Parathyroid adenoma (tissue), 2 donors: ENCODE measurements at regions not wholly inside any gene's neighbourhood (a gene's known extent, or its start where the extent isn't known, plus 50 kb on each side); places are given as distances from the start of the nearest gene placed in this dataset.

Experiments
- H2AFZ ChIP-seq: fragments of 300-600 bp; sonication (generic); one replicate; pipeline ENCODE4 v1.7.0; 2017; ENCODE audit warnings: antibody characterized with exemption, mild to moderate bottlenecking
- H3K27ac ChIP-seq: fragments of 300-600 bp; sonication (generic); one replicate; pipeline ENCODE4 v1.7.0; 2017
- H3K27me3 ChIP-seq: fragments of 300-600 bp; sonication (generic); one replicate; pipeline ENCODE4 v1.7.0; 2017; ENCODE audit warnings: low read length; ENCODE audit not compliant: control insufficient read depth, insufficient read depth
- H3K36me3 ChIP-seq: fragments of 300-600 bp; sonication (generic); one replicate; pipeline ENCODE4 v1.7.0; 2017; ENCODE audit warnings: low read length; ENCODE audit not compliant: control insufficient read depth, insufficient read depth
- H3K4me1 ChIP-seq: fragments of 300-600 bp; sonication (generic); one replicate; pipeline ENCODE4 v1.7.0; 2017; ENCODE audit warnings: control low read depth
- H3K4me2 ChIP-seq: fragments of 300-600 bp; sonication (generic); one replicate; pipeline ENCODE4 v1.7.0; 2017; ENCODE audit warnings: low read length
- H3K4me3 ChIP-seq: fragments of 300-600 bp; sonication (generic); one replicate; pipeline ENCODE4 v1.7.0; 2017; ENCODE audit warnings: low read depth, low read length
- H3K79me2 ChIP-seq: fragments of 300-600 bp; sonication (generic); one replicate; pipeline ENCODE4 v1.7.0; 2017; ENCODE audit warnings: control low read depth
- H3K9ac ChIP-seq: fragments of 300-600 bp; sonication (generic); one replicate; pipeline ENCODE4 v1.7.0; 2017; ENCODE audit warnings: mild to moderate bottlenecking
- H3K9me3 ChIP-seq: fragments of 300-600 bp; sonication (generic); one replicate; pipeline ENCODE4 v1.7.0; 2017; ENCODE audit warnings: low read length; ENCODE audit not compliant: control insufficient read depth
- TF ChIP-seq, protein P1 (sequence below): fragments of 300-600 bp; sonication (generic); IDR thresholded peaks from one replicate; pipeline ENCODE4 v1.7.0; 2017; ENCODE audit warnings: antibody characterized with exemption, mild to moderate bottlenecking
- donor health status: primary hyperparathyroidism.

GRCh38 chr19:30692181-30692811 lies 320.1 kb downstream of the ZNF536 start:
- TF ChIP-seq, protein P1, sequence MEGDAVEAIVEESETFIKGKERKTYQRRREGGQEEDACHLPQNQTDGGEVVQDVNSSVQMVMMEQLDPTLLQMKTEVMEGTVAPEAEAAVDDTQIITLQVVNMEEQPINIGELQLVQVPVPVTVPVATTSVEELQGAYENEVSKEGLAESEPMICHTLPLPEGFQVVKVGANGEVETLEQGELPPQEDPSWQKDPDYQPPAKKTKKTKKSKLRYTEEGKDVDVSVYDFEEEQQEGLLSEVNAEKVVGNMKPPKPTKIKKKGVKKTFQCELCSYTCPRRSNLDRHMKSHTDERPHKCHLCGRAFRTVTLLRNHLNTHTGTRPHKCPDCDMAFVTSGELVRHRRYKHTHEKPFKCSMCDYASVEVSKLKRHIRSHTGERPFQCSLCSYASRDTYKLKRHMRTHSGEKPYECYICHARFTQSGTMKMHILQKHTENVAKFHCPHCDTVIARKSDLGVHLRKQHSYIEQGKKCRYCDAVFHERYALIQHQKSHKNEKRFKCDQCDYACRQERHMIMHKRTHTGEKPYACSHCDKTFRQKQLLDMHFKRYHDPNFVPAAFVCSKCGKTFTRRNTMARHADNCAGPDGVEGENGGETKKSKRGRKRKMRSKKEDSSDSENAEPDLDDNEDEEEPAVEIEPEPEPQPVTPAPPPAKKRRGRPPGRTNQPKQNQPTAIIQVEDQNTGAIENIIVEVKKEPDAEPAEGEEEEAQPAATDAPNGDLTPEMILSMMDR, result no peak
- H2AFZ ChIP-seq, result peak overlapping the region; percentile 59
- H3K9ac ChIP-seq, result no peak overlapping the region
- no peaks in the 10 kb centered on the region for H3K9me3 ChIP-seq
- H3K4me3 ChIP-seq, result peak overlapping the region; percentile 15
- H3K27ac ChIP-seq, result no peak overlapping the region
- no peaks in the 10 kb centered on the region for H3K4me1 ChIP-seq
- H3K79me2 ChIP-seq, result no peaks in the 10 kb centered on the region
- no peaks in the 10 kb centered on the region for H3K36me3 ChIP-seq
- no peaks in the 10 kb centered on the region for H3K27me3 ChIP-seq
- H3K4me2 ChIP-seq, result peak overlapping the region; percentile 51

DNA sequence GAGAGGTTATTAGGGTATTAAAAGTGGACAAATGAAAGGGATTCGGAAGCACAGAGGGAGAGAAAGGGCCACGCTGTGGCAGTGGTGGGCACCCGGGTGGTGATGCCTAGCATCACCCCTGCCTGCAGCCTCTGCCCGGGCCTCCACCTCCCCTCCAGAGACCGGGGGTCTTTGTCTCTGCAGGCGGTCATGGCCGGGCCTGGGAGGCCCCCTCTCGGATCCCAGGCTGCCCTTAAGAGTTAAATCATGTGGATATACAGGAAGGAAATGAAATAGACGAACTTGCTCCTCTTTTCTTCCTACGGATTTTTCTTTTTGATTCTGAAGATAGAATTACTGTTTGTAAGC lies 319.6 kb downstream of the ZNF536 start:
- Histone ChIP-seq H3K9ac (no peak overlapping the region), H3K79me2 (no peaks in the 10 kb centered on the region)

DNA sequence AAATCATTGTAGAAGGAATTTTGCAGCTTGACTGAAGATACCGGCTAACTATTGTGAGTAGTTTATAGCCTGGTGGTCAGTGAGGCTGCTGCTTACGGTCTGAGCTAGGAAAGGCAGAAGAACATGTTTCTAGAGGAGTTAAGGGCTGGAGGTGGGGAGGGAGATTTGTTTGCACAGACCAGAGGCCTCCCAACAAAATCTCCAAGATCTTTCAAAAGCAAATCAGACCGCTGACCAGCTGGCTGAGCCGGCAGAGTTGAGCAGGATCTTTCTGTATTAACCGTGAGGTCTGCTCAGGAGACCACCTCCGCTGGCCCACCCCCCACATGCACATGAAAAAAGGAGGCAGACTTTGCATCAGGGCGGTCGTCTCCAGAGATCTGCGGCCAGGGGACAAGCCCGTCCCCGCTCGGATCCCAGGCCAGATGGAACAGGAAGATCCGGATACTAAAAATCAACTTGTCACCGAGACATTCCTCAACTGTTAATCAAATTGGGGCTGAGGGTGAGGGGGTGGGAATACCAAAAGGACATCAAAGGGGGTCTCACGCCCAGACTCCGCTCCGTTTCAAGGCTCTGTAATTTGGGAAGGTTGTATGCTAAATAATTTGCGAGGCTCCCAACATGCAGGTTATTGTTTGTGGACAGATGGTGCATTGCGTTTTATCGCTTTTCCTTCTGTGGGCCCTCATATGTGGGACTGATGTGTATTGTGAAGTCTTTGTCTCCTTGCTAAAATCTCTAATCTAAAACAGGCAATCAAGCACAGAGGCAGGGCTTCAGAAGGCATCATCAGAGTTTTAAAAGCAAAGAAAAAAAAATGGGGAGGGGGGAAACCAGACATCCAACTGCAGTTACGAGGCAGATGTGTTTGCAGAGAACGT lies 319.0 kb downstream of the ZNF536 start:
- Histone ChIP-seq H3K4me1 (no peaks in the 10 kb centered on the region), H3K4me2 (no peak overlapping the region), H3K27ac (no peak overlapping the region), H3K9ac (no peak overlapping the region), H3K79me2 (no peaks in the 10 kb centered on the region), H3K9me3 (no peaks in the 10 kb centered on the region), H3K27me3 (no peaks in the 10 kb centered on the region), H3K36me3 (no peaks in the 10 kb centered on the region), H3K4me3 (no peak overlapping the region), H2AFZ (no peak overlapping the region)
- TF ChIP-seq, protein P1, result no peak

More for the DNA sequence above, 319.6 kb downstream of the ZNF536 start:
- TF ChIP-seq, protein P1, result no peak
- no peaks in the 10 kb centered on the region for H3K4me1 ChIP-seq
- no peak overlapping the region for H3K4me2 ChIP-seq
- H2AFZ ChIP-seq, result peak overlapping the region; percentile 59
- no peaks in the 10 kb centered on the region for H3K36me3 ChIP-seq
- H3K27me3 ChIP-seq, result no peaks in the 10 kb centered on the region
- no peak overlapping the region for H3K4me3 ChIP-seq
- H3K9me3 ChIP-seq, result no peaks in the 10 kb centered on the region
- no peak overlapping the region for H3K27ac ChIP-seq

DNA sequence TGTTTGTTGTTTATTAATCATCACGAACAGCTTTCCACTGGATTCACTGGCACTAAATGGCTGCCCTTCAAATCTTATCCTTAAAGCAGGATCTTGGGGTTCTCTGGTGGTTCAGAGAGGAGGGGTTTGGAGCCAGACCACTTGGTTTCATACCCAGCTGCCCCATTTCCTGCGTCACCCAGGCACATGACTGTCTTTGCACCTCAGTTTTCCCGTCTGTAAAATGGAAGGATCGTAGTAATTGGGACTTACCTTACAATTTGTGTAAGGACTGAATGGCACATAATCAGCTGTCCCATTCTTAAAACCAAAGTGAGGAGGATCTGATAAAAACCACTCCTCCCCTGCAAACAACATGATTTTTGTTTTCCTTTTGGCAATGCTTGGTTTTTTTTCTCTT lies 318.3 kb downstream of the ZNF536 start:
- Histone ChIP-seq H2AFZ (no peak overlapping the region), H3K9ac (no peak overlapping the region), H3K4me2 (no peak overlapping the region), H3K9me3 (no peaks in the 10 kb centered on the region), H3K79me2 (no peaks in the 10 kb centered on the region), H3K4me3 (no peak overlapping the region), H3K4me1 (no peaks in the 10 kb centered on the region), H3K36me3 (no peaks in the 10 kb centered on the region), H3K27me3 (no peaks in the 10 kb centered on the region), H3K27ac (no peak overlapping the region)
- TF ChIP-seq, protein P1, result no peak
